ENCODE measurements at regions not wholly inside any gene's neighbourhood (a gene's known extent, or its start where the extent isn't known, plus 50 kb on each side); places are given as distances from the start of the nearest gene placed in this dataset.

GRCh38 chr3:10667901-10668476 is 148.0 kb upstream of the SLC6A11 start:
- TF ChIP-seq CTCF (conservative IDR thresholded peaks at IDR 0.05; ENCODE audit: low read length) (no peak), EZH2phosphoT487 (IDR thresholded peaks at IDR 0.05; ENCODE audit: borderline replicate concordance, low read depth, low read length) (no peak)

Measured in OCI-LY7 (cell line).